Glomerular endothelial cell (primary cell): ENCODE measurements at regions not wholly inside any gene's neighbourhood (a gene's known extent, or its start where the extent isn't known, plus 50 kb on each side); places are given as distances from the start of the nearest gene placed in this dataset.
"Not testable (repeated sequence)": the region's sequence is repeated elsewhere in the genome, so short reads cannot be mapped to it uniquely, and the experiment has no call there.

Experiments
- DNase-seq: peaks from one replicate; pipeline ENCODE4 v3.0.0-alpha.2; 2011; ENCODE audit warnings: low read depth, low spot score; ENCODE audit errors: extremely low read depth

DNA sequence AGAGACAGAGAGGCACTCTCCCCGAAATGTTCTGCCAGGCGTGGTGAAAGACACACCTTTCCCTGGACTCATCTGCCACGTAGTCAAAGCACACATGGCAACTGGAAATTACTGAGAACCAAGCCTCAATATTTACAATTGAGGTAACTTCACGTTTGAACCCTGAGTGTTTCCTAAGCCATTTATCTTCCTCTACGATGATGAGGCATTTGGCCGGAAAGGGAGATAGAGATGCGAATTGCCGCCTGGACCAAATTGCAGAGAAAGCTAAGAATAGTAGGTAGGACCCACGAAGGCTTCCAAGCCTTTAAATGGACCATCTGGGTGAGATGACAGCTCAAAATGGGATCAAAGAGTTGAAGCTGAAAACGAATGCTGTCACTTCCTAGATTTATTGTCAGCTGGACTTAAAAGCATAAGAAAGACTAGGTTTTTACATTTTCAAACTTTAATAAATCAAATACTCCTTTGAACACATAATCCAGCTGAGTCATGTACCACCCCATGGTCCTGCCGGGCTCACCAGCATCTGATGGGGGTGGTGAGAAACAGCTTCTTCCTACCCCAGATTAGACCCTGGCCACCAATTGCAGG, 135.6 kb upstream of the LYZL2 start:
- no peak for DNase-seq

GRCh38 chr10:30763918-30764317, 134.4 kb upstream of the LYZL2 start:
- no peak for DNase-seq

- DNase-seq: no peak
Observed at GRCh38 chr10:30762620-30763019, 133.1 kb upstream of the LYZL2 start.

GRCh38 chr10:30759423-30759822, 129.9 kb upstream of the LYZL2 start:
- DNase-seq: no peak

GRCh38 chr10:30758338-30758737, 128.8 kb upstream of the LYZL2 start:
- DNase-seq: no peak

DNA sequence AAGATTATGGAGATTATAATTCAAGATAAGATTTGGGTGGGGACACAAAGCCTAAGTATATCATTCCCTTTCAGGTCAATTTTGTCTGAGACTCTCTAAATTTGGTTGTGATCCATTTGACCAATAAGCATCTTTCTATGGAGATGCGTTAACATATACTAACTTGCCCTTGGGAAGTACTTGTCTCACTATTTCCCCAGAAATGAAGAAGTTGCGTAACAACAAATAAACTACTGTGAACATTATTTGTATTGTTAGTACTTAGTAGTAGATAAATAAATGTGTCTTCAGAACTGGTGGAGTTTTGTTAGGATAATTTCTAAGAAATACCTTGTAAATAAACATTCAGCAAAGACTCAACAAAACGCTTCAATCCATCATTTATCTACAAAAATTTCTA, 127.3 kb upstream of the LYZL2 start:
- DNase-seq: no peak

GRCh38 chr10:30756151-30756550, 126.6 kb upstream of the LYZL2 start:
- no peak for DNase-seq

- no peak for DNase-seq
Observed at GRCh38 chr10:30755441-30755953, 125.9 kb upstream of the LYZL2 start.

DNA sequence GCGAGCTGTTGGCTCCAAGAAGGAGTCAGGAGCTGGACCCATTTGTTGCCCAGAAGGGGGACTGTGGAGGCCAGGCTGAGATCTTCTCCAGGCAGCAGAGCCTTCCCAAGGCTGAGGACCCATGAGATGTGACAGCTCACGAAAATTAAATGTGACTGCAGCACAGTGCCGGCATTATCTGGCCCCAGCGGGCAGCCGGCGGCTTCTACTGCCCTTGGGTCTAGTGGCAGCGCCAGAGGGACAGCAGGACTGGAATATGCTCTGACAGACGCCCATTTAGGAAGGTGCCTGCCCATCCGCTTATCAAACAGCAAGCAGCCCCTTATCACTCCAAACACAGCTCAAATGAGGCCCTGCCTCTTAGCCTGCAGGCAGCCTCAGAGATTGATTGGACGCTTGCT, 122.9 kb upstream of the LYZL2 start:
- DNase-seq: no peak

- DNase-seq: no peak
Observed at GRCh38 chr10:30751678-30752331, 122.3 kb upstream of the LYZL2 start.

DNA sequence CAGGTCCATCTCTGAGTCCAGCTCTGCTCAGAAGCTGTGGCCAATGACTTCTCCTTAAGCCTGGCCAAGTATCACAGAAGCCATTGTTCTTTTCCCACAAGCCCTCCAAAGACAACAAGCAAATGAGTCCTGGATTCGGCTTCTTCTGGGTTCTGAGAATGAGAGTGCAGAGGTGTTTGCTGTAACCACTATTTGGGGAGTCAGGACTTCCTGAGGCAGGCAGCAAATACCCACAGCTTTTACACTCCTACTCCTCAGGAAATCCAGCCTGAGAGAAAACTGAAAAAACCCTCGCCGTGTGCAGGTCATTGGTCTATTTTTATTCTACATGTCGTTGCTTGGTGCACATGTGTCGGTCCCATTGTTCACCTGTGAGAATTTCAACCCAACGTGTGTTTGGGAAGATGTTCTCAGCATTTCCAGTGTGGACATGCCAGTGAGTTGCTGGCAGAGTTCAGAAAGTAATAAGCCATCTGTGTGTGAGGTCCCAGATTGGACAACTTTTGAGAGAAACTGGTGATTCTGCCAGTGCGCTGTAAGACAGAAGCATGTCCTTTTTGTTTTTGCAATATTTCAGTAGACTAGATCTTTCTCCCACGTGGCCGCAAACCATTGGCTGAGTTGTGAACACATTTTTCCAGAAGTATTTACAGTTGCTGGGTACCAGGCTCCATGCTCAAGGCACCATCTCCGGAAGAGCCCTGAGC, 121.6 kb upstream of the LYZL2 start:
- no peak for DNase-seq

DNA sequence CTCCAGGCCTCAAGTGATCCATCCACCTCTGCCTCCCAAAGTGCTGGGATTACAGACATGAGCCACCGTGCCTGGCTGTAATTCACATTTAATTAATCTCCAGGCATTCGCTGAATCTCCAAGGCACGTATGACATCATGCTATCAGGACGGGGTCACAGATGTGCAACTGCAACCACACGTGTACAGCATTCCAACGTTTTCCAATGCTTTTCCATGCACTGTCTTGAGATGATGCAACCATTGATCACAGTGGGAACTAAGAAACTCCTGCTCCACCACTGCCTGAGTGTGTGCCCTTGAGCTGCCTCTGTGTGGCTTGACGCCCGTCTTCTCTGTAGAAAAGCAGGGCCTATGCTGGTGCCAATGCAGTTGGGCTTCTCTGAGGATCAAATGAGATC, 119.8 kb upstream of the LYZL2 start:
- no peak for DNase-seq

- DNase-seq: no peak
Observed at GRCh38 chr10:30748152-30748973, 118.8 kb upstream of the LYZL2 start.

DNA sequence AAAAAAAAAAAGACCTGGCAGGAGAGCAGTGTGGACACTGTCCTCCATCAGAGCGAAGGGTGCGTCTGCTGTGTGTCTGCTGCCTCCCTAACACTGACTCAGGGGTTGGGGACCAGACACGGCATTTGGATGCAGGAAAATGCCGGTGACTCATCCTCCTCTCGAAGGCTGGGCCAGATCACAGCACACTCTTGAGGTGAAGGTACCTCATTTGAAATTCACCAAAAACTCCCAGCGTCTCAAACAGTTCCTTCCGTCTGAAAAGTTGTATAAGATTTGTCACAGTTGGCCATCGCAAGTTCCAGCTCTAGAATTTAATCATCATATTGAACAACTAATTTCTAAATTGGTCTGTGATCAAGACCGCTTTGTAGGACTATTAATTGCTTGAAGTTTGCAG, 118.1 kb upstream of the LYZL2 start:
- DNase-seq: no peak

DNA sequence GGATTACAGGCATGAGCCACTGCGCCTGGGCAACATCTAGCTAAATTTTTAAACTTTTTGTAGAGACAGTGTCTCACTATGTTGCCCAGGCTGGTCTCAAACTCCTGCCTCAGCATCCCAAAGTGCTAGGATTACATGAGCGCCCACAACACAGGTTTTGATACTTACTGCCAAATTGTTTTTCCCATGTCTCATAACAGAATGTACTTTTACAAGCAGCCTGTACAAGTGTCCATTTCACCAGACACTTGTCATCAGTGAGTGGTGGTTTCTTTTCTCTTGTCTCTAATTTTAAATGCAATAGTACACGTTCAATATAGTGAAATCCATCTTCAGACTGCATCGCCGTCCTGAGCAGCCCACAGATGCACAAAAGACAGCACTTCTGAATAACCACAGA, 116.4 kb upstream of the LYZL2 start:
- DNase-seq: no peak

GRCh38 chr10:30744106-30744505, 114.6 kb upstream of the LYZL2 start:
- DNase-seq: no peak

DNA sequence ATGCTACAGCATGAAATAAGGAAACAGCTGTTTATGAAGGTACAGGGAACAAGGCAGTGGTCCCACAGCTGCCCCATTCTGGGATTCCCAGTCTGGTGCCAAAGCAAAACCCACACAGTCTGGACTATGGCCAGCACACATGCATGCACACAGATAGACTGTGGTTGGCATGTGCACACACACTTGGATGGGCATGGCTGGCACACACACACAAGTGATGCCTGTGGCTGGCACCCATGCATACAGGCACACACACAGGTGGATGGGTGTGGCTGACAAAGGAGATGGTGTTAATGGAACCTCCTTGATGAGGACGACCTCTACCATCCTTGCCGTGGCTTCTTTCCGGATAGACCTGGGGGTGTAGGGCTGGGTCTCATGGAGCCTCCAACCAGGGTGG, 114.0 kb upstream of the LYZL2 start:
- DNase-seq: no peak

DNA sequence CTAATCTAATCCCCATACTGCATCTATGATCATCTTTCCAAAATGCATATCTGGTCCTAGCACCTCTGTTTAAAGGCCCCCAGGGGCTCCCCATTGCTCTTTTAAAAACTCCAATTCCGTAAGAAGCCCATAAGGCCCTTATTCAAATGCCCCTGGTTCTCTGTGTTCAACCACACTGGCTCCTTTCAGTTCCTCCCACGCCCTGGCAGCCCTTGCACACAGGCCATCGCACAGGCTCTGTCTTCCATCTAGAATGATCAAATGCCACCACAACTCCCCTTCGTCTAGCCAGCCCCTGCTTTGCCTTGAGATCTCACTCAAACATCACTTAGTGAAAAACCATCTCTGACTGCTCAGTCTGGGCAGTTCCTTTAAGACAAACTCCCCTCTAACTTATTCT, 112.9 kb upstream of the LYZL2 start:
- no peak for DNase-seq

DNA sequence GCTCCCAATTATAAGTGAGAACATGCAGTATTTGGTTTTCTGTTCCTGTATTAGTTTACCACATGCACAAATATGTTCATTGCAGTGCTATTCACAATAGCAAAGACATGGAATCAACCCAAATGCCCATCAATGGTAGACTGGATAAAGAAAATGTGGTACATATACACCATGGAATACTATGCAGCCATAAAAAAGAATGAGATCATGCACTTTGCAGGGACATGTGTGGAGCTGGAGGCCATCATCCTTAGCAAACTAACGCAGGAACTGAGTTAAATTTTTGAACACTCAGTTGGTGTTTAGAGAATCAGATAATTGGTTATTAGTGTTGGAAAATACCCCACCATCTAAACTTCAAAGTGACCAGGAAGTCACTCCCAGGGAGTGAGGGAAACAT, 111.2 kb upstream of the LYZL2 start:
- not testable (repeated sequence) for DNase-seq

DNA sequence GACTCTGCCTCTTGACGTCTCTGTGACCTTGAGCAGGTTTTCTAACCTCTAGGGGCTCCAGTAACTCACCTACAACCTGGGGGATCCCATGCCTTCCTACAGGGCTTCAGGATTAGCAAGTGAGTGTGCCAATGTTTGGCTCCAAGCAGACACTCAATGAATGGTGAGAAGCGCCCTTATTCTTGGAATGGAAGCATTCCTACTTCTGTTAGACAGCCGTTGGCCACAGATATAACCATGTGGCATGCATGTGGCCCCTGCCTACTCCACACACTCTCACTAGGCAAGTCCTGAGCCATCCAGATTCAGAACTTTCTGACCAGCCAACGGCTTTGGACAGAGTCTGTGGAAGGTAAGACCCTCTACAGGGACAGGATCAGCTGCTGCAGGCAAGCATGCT, 108.9 kb upstream of the LYZL2 start:
- DNase-seq: no peak

DNA sequence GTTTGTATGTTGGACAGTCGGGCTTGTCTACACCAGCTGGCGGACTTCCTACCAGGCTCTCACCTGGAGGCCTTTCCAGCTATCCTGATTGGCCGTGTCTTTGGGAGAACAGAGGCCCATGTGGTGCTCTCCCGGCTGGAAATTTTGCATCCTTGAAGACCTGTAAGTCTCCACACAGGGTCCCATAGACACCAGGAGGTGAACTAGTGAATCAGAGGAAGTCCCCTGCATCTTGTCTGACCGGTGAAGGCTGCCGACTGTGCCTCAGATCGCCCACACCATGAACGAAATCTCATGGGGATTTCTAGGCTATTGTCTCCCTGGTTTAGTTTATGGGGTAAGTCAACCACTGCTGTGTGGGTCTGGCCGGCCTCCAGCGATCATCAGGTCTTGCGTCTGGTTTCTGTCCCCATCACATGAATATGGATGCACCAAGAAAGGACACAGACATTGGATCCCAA, 108.4 kb upstream of the LYZL2 start:
- no peak for DNase-seq
